ENCODE measurements at regions not wholly inside any gene's neighbourhood (a gene's known extent, or its start where the extent isn't known, plus 50 kb on each side); places are given as distances from the start of the nearest gene placed in this dataset.
"Not testable (repeated sequence)": the region's sequence is repeated elsewhere in the genome, so short reads cannot be mapped to it uniquely, and the experiment has no call there.

DNA sequence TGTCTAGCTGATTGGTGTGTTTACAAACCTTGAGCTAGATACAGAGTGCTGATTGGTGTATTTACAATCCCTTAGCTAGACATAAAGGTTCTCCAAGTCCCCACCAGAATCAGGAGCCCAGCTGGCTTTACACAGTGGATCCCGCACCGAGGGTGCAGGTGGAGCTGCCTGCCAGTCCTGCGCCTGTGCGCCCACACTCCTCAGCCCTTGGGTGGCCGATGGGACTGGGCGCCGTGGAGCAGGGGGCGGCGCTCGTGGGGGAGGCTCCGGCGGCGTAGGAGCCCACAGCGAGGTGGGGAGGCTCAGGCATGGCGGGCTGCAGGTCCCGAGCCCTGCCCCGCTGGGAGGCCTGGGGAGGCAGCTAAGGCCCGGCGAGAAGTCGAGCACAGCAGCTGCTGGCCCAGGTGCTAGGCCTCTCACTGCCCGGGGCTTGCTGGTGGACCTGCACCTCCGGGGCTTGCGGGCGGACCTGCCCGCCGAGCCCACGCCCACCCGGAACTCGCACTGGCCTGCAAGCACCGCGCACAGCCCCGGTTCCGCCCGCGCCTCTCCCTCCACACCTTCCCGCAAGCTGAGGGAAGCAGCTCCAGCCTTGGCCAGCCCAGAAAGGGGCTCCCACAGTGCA is 51.0 kb upstream of the CDYL start:
- not testable (repeated sequence) for H3K27ac ChIP-seq (replicated peaks; ENCODE audit: low read length); H3K4me3 ChIP-seq (ENCODE audit: low read length in 2 of 2); H2BK15ac ChIP-seq (ENCODE audit: low read length); H3K4ac ChIP-seq (ENCODE audit: low read length); H3K18ac ChIP-seq (ENCODE audit: low read length); H2BK5ac ChIP-seq (ENCODE audit: low read length); H3K9ac ChIP-seq (ENCODE audit: low read depth, low read length, poor library complexity); H2AFZ ChIP-seq (ENCODE audit: low read length); H2BK12ac ChIP-seq (ENCODE audit: low read length); H3K4me1 ChIP-seq (ENCODE audit: control insufficient read depth in 2 of 2, insufficient read depth in 1 of 2, low read depth in 1 of 2, low read length in 2 of 2); H2BK120ac ChIP-seq (ENCODE audit: low read depth, low read length); DNase-seq (ENCODE audit: low spot score); H3K36me3 ChIP-seq (replicated peaks in 1 of 2; ENCODE audit: control insufficient read depth in 2 of 2, insufficient read depth in 2 of 2, low read length in 2 of 2); H3K23ac ChIP-seq (ENCODE audit: low read depth, low read length, poor library complexity); H2AK5ac ChIP-seq (ENCODE audit: low read depth, low read length); H3K14ac ChIP-seq (ENCODE audit: low read length); H4K91ac ChIP-seq (ENCODE audit: low read depth, low read length, poor library complexity); H3K9me3 ChIP-seq (replicated peaks in 1 of 2; ENCODE audit: control insufficient read depth in 2 of 2, insufficient read depth in 1 of 2, low read depth in 1 of 2, low read length in 2 of 2); H3K79me1 ChIP-seq (ENCODE audit: low read depth, low read length); H3K4me2 ChIP-seq (ENCODE audit: insufficient read depth, low read length, poor library complexity, severe bottlenecking); H4K8ac ChIP-seq (ENCODE audit: low read depth, low read length); H3K27me3 ChIP-seq (ENCODE audit: control insufficient read depth in 3 of 3, insufficient read depth in 3 of 3, low read depth in 1 of 3, low read length in 3 of 3)
- no CpG with 5 or more reads among the region's 36 CpGs for WGBS, 2 donors (ENCODE audit: extremely low coverage in 2 of 2, insufficient read length in 2 of 2, insufficient replicate concordance in 1 of 2)

DNA sequence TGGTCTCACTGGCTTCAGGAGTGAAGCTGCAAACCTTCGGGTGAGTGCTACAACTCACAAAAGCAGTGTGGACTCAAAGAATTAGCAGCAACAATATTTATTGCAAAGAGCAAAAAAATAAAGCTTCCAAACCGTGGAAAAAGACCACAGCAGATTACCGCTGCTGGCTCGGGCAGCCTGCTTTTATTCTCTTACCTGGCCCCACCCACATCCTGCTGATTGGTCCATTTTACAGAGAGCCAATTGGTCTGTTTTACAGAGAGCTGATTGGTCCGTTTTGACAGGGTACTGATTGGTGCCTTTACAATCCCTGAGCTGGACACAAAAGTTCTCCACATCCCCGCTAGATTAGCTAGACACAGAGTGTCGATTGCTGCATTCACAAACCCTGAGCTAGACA is 51.5 kb upstream of the CDYL start:
- H3K36me3 ChIP-seq (replicated peaks in 1 of 2; ENCODE audit: control insufficient read depth in 2 of 2, insufficient read depth in 2 of 2, low read length in 2 of 2); H3K18ac ChIP-seq (ENCODE audit: low read length): not testable (repeated sequence)
- WGBS, 2 donors (ENCODE audit: extremely low coverage in 2 of 2, insufficient read length in 2 of 2, insufficient replicate concordance in 1 of 2), result no CpG with 5 or more reads among the region's 7 CpGs

DNA sequence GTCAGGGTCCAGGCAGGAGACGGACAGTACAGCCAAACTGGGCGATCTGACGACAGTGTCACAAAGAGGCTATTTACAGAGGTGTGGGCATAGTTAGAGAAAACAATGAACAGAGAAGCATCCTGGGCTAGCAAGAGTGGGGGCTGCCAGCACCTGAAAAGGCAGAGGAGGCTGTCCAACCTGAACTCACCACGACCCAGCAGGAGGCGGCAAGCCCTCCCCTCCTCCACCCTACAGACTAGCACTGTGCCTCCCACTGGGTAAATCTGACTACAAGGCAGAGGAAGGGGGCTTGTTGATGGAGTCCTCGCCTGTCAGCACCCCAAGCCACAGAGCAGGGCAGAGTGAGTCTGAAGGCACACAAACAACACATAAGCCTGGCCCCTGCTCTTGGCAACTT is 52.8 kb upstream of the CDYL start:
- Histone ChIP-seq H3K14ac (ENCODE audit: low read length) (no peak overlapping the region), H3K27me3 (ENCODE audit: control insufficient read depth in 3 of 3, insufficient read depth in 3 of 3, low read depth in 1 of 3, low read length in 3 of 3) (no peaks in the 10 kb centered on the region), H4K91ac (ENCODE audit: low read depth, low read length, poor library complexity) (no peak overlapping the region), H3K4me1 (ENCODE audit: control insufficient read depth in 2 of 2, insufficient read depth in 1 of 2, low read depth in 1 of 2, low read length in 2 of 2) (peaks cover 0 to 4% of the 10 kb centered on the region in 2 donors), H3K36me3 (replicated peaks in 1 of 2; ENCODE audit: control insufficient read depth in 2 of 2, insufficient read depth in 2 of 2, low read length in 2 of 2) (no peaks in the 10 kb centered on the region), H3K27ac (replicated peaks; ENCODE audit: low read length) (no peak overlapping the region), H3K4ac (ENCODE audit: low read length) (no peak overlapping the region), H2AK5ac (ENCODE audit: low read depth, low read length) (no peak overlapping the region), H4K8ac (ENCODE audit: low read depth, low read length) (no peak overlapping the region), H3K18ac (ENCODE audit: low read length) (peak overlapping the region; percentile 12), H2BK15ac (ENCODE audit: low read length) (no peak overlapping the region), H3K9me3 (replicated peaks in 1 of 2; ENCODE audit: control insufficient read depth in 2 of 2, insufficient read depth in 1 of 2, low read depth in 1 of 2, low read length in 2 of 2) (no peaks in the 10 kb centered on the region), H3K23ac (ENCODE audit: low read depth, low read length, poor library complexity) (no peak overlapping the region), H2BK12ac (ENCODE audit: low read length) (no peak overlapping the region), H2BK120ac (ENCODE audit: low read depth, low read length) (no peak overlapping the region), H3K4me3 (ENCODE audit: low read length in 2 of 2) (peak overlapping the region in 1 of 2 donors; percentile 46), H2BK5ac (ENCODE audit: low read length) (no peak overlapping the region), H3K4me2 (ENCODE audit: insufficient read depth, low read length, poor library complexity, severe bottlenecking) (no peak overlapping the region), H2AFZ (ENCODE audit: low read length) (no peak overlapping the region), H3K9ac (ENCODE audit: low read depth, low read length, poor library complexity) (no peak overlapping the region), H3K79me1 (ENCODE audit: low read depth, low read length) (no peaks in the 10 kb centered on the region)
- no CpG with 5 or more reads among the region's 6 CpGs for WGBS, 2 donors (ENCODE audit: extremely low coverage in 2 of 2, insufficient read length in 2 of 2, insufficient replicate concordance in 1 of 2)
- DNase-seq (ENCODE audit: low spot score), result no peak

More for the DNA sequence above, 51.5 kb upstream of the CDYL start:
- not testable (repeated sequence) for H3K23ac ChIP-seq (ENCODE audit: low read depth, low read length, poor library complexity); H2AFZ ChIP-seq (ENCODE audit: low read length); H3K14ac ChIP-seq (ENCODE audit: low read length); H3K4me1 ChIP-seq (ENCODE audit: control insufficient read depth in 2 of 2, insufficient read depth in 1 of 2, low read depth in 1 of 2, low read length in 2 of 2); H2BK5ac ChIP-seq (ENCODE audit: low read length); H3K4me3 ChIP-seq (ENCODE audit: low read length in 2 of 2); H4K8ac ChIP-seq (ENCODE audit: low read depth, low read length); H2BK120ac ChIP-seq (ENCODE audit: low read depth, low read length); H3K27me3 ChIP-seq (ENCODE audit: control insufficient read depth in 3 of 3, insufficient read depth in 3 of 3, low read depth in 1 of 3, low read length in 3 of 3); H2BK12ac ChIP-seq (ENCODE audit: low read length); H3K9me3 ChIP-seq (replicated peaks in 1 of 2; ENCODE audit: control insufficient read depth in 2 of 2, insufficient read depth in 1 of 2, low read depth in 1 of 2, low read length in 2 of 2); H4K91ac ChIP-seq (ENCODE audit: low read depth, low read length, poor library complexity); H3K9ac ChIP-seq (ENCODE audit: low read depth, low read length, poor library complexity); H3K4me2 ChIP-seq (ENCODE audit: insufficient read depth, low read length, poor library complexity, severe bottlenecking); H3K79me1 ChIP-seq (ENCODE audit: low read depth, low read length); H2BK15ac ChIP-seq (ENCODE audit: low read length); H3K27ac ChIP-seq (replicated peaks; ENCODE audit: low read length); DNase-seq (ENCODE audit: low spot score); H3K4ac ChIP-seq (ENCODE audit: low read length); H2AK5ac ChIP-seq (ENCODE audit: low read depth, low read length)

GRCh38 chr6:4721368-4721767 is 54.8 kb upstream of the CDYL start:
- not testable (repeated sequence) for H4K91ac ChIP-seq (ENCODE audit: low read depth, low read length, poor library complexity); H2BK15ac ChIP-seq (ENCODE audit: low read length); H3K36me3 ChIP-seq (replicated peaks in 1 of 2; ENCODE audit: control insufficient read depth in 2 of 2, insufficient read depth in 2 of 2, low read length in 2 of 2); H2BK5ac ChIP-seq (ENCODE audit: low read length); H3K9me3 ChIP-seq (replicated peaks in 1 of 2; ENCODE audit: control insufficient read depth in 2 of 2, insufficient read depth in 1 of 2, low read depth in 1 of 2, low read length in 2 of 2); H3K79me1 ChIP-seq (ENCODE audit: low read depth, low read length); H2AK5ac ChIP-seq (ENCODE audit: low read depth, low read length); H3K18ac ChIP-seq (ENCODE audit: low read length); H2BK12ac ChIP-seq (ENCODE audit: low read length); H3K27ac ChIP-seq (replicated peaks; ENCODE audit: low read length); H3K9ac ChIP-seq (ENCODE audit: low read depth, low read length, poor library complexity); H3K27me3 ChIP-seq (ENCODE audit: control insufficient read depth in 3 of 3, insufficient read depth in 3 of 3, low read depth in 1 of 3, low read length in 3 of 3); H3K4me2 ChIP-seq (ENCODE audit: insufficient read depth, low read length, poor library complexity, severe bottlenecking); H3K4ac ChIP-seq (ENCODE audit: low read length); H3K4me1 ChIP-seq (ENCODE audit: control insufficient read depth in 2 of 2, insufficient read depth in 1 of 2, low read depth in 1 of 2, low read length in 2 of 2); H2AFZ ChIP-seq (ENCODE audit: low read length); H3K23ac ChIP-seq (ENCODE audit: low read depth, low read length, poor library complexity); H2BK120ac ChIP-seq (ENCODE audit: low read depth, low read length); H3K4me3 ChIP-seq (ENCODE audit: low read length in 2 of 2); DNase-seq (ENCODE audit: low spot score); H4K8ac ChIP-seq (ENCODE audit: low read depth, low read length); H3K14ac ChIP-seq (ENCODE audit: low read length)
- no CpG with 5 or more reads among the region's 4 CpGs for WGBS, 2 donors (ENCODE audit: extremely low coverage in 2 of 2, insufficient read length in 2 of 2, insufficient replicate concordance in 1 of 2)

All from neuronal stem cell (in vitro differentiated cells).